Chondrocyte (in vitro differentiated cells): ENCODE measurements at regions not wholly inside any gene's neighbourhood (a gene's known extent, or its start where the extent isn't known, plus 50 kb on each side); places are given as distances from the start of the nearest gene placed in this dataset.

ENCODE experiments used
- DNase-seq: peaks from one replicate; pipeline ENCODE4 v3.0.0; 2021; ENCODE audit warnings: mixed read lengths, low spot score
- H3K27ac Mint-ChIP-seq: one replicate; pipeline ENCODE4 v1.8.0; 2021; ENCODE audit warnings: mild to moderate bottlenecking, moderate library complexity, mixed read lengths; ENCODE audit not compliant: unreplicated experiment
- H3K27me3 Mint-ChIP-seq: 2 replicates; pipeline ENCODE4 v1.8.0; 2021; ENCODE audit warnings: low read depth, mixed read lengths
- H3K36me3 Mint-ChIP-seq: 2 replicates; pipeline ENCODE4 v1.8.0; 2021; ENCODE audit warnings: low read depth, mixed read lengths
- H3K4me1 Mint-ChIP-seq: 2 replicates; pipeline ENCODE4 v1.8.0; 2021; ENCODE audit warnings: low read depth, mild to moderate bottlenecking, mixed read lengths
- H3K4me3 Mint-ChIP-seq: one replicate; pipeline ENCODE4 v1.8.0; 2021; ENCODE audit warnings: mild to moderate bottlenecking, moderate library complexity, mixed read lengths; ENCODE audit not compliant: unreplicated experiment
- H3K9me3 Mint-ChIP-seq: 2 replicates; pipeline ENCODE4 v1.8.0; 2021; ENCODE audit warnings: low read depth, mixed read lengths
- CTCF ChIP-seq: fragments of 200-600 bp; sonication (generic); IDR thresholded peaks from 2 replicates; pipeline ENCODE4 v1.5.0; 2021; ENCODE audit warnings: antibody characterized with exemption, mild to moderate bottlenecking, moderate library complexity

- Mint-ChIP-seq H3K4me1 (no peaks in the 10 kb centered on the region), H3K27ac (no peak overlapping the region), H3K27me3 (peaks cover 8% of the 10 kb centered on the region), H3K36me3 (no peaks in the 10 kb centered on the region), H3K9me3 (no peaks in the 10 kb centered on the region), H3K4me3 (no peak overlapping the region)
- DNase-seq, result no peak
- TF ChIP-seq CTCF, result no peak
Measured at GRCh38 chr5:155625897-155626543, 612.5 kb downstream of the KIF4B start.

GRCh38 chr5:155626592-155626991, 613.0 kb downstream of the KIF4B start:
- Mint-ChIP-seq H3K27me3 (peaks cover 4% of the 10 kb centered on the region), H3K9me3 (no peaks in the 10 kb centered on the region), H3K27ac (no peak overlapping the region), H3K36me3 (no peaks in the 10 kb centered on the region), H3K4me3 (no peak overlapping the region), H3K4me1 (no peaks in the 10 kb centered on the region)
- no peak for DNase-seq
- TF ChIP-seq CTCF, result no peak

GRCh38 chr5:155628346-155628745, 614.8 kb downstream of the KIF4B start:
- H3K4me3 Mint-ChIP-seq, result no peak overlapping the region
- H3K4me1 Mint-ChIP-seq, result no peaks in the 10 kb centered on the region
- DNase-seq, result no peak
- H3K27me3 Mint-ChIP-seq, result peaks cover 2% of the 10 kb centered on the region
- H3K27ac Mint-ChIP-seq, result no peak overlapping the region
- H3K9me3 Mint-ChIP-seq, result no peaks in the 10 kb centered on the region
- TF ChIP-seq CTCF, result no peak
- no peaks in the 10 kb centered on the region for H3K36me3 Mint-ChIP-seq

- DNase-seq, result no peak
- Mint-ChIP-seq H3K9me3 (no peaks in the 10 kb centered on the region), H3K36me3 (no peaks in the 10 kb centered on the region), H3K27ac (no peak overlapping the region), H3K4me3 (no peak overlapping the region), H3K4me1 (no peaks in the 10 kb centered on the region), H3K27me3 (peaks cover 2% of the 10 kb centered on the region)
- TF ChIP-seq CTCF, result no peak
Measured at GRCh38 chr5:155629597-155629996, 616.0 kb downstream of the KIF4B start.

GRCh38 chr5:155631116-155631515, 617.6 kb downstream of the KIF4B start:
- Mint-ChIP-seq H3K27ac (no peak overlapping the region), H3K4me1 (no peaks in the 10 kb centered on the region), H3K9me3 (no peaks in the 10 kb centered on the region), H3K27me3 (peaks cover 2% of the 10 kb centered on the region), H3K4me3 (no peak overlapping the region), H3K36me3 (no peaks in the 10 kb centered on the region)
- no peak for DNase-seq
- TF ChIP-seq CTCF, result no peak
